ENCODE measurements at regions not wholly inside any gene's neighbourhood (a gene's known extent, or its start where the extent isn't known, plus 50 kb on each side); places are given as distances from the start of the nearest gene placed in this dataset.

DNA sequence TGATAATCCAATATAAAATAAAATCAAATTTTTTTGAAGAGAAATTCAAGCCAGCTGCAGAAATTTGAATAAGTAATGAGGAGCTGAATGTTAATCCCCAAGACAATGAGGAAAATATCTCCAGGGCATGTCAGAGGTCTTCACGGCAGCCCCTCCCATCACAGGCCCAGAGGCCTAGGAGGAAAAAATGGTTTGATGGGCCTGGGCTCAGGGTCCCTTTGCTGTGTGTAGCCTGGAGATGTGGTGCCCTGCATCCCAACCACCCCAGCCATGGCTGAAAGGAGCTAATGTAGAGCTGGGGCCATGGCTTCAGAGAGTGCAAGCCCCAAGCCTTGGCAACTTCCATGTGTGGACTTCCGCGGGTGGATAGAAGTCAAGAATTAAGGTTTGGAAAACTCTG is 618.3 kb downstream of the TAF11L14 start:
- H2BK5ac ChIP-seq (ENCODE audit: low read depth, low read length, poor library complexity, severe bottlenecking): no peak overlapping the region
- no CpG with 5 or more reads among the region's 3 CpGs for WGBS, 2 experiments (ENCODE audit: extremely low coverage in 2 of 2, insufficient read length in 1 of 2)
- H3K36me3 ChIP-seq (ENCODE audit: control insufficient read depth, insufficient read depth, low read length): no peaks in the 10 kb centered on the region
- no peak overlapping the region for H4K8ac ChIP-seq (ENCODE audit: low read depth in 2 of 2, low read length in 2 of 2)
- DNase-seq (no peak), ATAC-seq (ENCODE audit: low read depth) (no peak)
- H2BK20ac ChIP-seq (ENCODE audit: low read depth, low read length): no peak overlapping the region
- no peaks in the 10 kb centered on the region for H3K4me1 ChIP-seq (ENCODE audit: control insufficient read depth, insufficient read depth, low read length)
- no peaks in the 10 kb centered on the region for H3K79me1 ChIP-seq (ENCODE audit: low read depth in 1 of 2, low read length in 2 of 2)
- H3K18ac ChIP-seq (ENCODE audit: low read depth, low read length): no peak overlapping the region
- H3K27ac ChIP-seq (ENCODE audit: insufficient read depth, low read length): no peak overlapping the region
- H2BK120ac ChIP-seq (ENCODE audit: low read depth, low read length): no peak overlapping the region
- in situ Hi-C loops (cut with MboI; ENCODE audit: low sequenced_read_pairs) (no loop called here), intact Hi-C loops (cut with micrococcal nuclease) (no loop called here), dilution Hi-C loops (cut with HindIII; ENCODE audit: low sequenced_read_pairs, unreplicated experiment) (no loop called here)
- peaks cover 5% of the 10 kb centered on the region; the same call in 1 of the 2 replicates for H3K9me3 ChIP-seq (ENCODE audit: control insufficient read depth, insufficient read depth, low read length)
- no peak overlapping the region for H3K14ac ChIP-seq (replicated peaks; ENCODE audit: low read depth, low read length)
- TF ChIP-seq, protein P1, sequence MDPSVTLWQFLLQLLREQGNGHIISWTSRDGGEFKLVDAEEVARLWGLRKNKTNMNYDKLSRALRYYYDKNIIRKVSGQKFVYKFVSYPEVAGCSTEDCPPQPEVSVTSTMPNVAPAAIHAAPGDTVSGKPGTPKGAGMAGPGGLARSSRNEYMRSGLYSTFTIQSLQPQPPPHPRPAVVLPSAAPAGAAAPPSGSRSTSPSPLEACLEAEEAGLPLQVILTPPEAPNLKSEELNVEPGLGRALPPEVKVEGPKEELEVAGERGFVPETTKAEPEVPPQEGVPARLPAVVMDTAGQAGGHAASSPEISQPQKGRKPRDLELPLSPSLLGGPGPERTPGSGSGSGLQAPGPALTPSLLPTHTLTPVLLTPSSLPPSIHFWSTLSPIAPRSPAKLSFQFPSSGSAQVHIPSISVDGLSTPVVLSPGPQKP (IDR thresholded peaks at IDR 0.05; ENCODE audit: borderline replicate concordance, low read depth, low read length): no peak
- TF ChIP-seq SMC3 (IDR thresholded peaks at IDR 0.05; ENCODE audit: low read depth, low read length) (no peak), RAD21 (IDR thresholded peaks at IDR 0.05; ENCODE audit: low read length) (no peak), MAFK (IDR thresholded peaks at IDR 0.05; ENCODE audit: low read depth, low read length) (no peak), BHLHE40 (IDR thresholded peaks at IDR 0.05; ENCODE audit: low read depth, low read length) (no peak), RFX5 (IDR thresholded peaks at IDR 0.05; ENCODE audit: low read depth, low read length) (no peak), MXI1 (IDR thresholded peaks at IDR 0.05; ENCODE audit: borderline replicate concordance, low read depth, low read length) (no peak), CHD1 (IDR thresholded peaks at IDR 0.05; ENCODE audit: low read depth, low read length) (no peak), NFE2L2 (IDR thresholded peaks at IDR 0.05; ENCODE audit: low read depth, low read length) (no peak), RCOR1 (IDR thresholded peaks at IDR 0.05; ENCODE audit: insufficient replicate concordance, low read length) (no peak), FOS (IDR thresholded peaks at IDR 0.05; ENCODE audit: low read depth, low read length) (no peak), MAZ (IDR thresholded peaks at IDR 0.05; ENCODE audit: borderline replicate concordance, low read depth, low read length) (no peak), CEBPB (IDR thresholded peaks at IDR 0.05; ENCODE audit: low read depth, low read length) (no peak)
- TF ChIP-seq, protein P2, sequence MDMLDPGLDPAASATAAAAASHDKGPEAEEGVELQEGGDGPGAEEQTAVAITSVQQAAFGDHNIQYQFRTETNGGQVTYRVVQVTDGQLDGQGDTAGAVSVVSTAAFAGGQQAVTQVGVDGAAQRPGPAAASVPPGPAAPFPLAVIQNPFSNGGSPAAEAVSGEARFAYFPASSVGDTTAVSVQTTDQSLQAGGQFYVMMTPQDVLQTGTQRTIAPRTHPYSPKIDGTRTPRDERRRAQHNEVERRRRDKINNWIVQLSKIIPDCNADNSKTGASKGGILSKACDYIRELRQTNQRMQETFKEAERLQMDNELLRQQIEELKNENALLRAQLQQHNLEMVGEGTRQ (IDR thresholded peaks at IDR 0.05; ENCODE audit: low read depth, low read length): no peak
- TF ChIP-seq, protein P3, sequence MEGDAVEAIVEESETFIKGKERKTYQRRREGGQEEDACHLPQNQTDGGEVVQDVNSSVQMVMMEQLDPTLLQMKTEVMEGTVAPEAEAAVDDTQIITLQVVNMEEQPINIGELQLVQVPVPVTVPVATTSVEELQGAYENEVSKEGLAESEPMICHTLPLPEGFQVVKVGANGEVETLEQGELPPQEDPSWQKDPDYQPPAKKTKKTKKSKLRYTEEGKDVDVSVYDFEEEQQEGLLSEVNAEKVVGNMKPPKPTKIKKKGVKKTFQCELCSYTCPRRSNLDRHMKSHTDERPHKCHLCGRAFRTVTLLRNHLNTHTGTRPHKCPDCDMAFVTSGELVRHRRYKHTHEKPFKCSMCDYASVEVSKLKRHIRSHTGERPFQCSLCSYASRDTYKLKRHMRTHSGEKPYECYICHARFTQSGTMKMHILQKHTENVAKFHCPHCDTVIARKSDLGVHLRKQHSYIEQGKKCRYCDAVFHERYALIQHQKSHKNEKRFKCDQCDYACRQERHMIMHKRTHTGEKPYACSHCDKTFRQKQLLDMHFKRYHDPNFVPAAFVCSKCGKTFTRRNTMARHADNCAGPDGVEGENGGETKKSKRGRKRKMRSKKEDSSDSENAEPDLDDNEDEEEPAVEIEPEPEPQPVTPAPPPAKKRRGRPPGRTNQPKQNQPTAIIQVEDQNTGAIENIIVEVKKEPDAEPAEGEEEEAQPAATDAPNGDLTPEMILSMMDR (conservative IDR thresholded peaks at IDR 0.05; ENCODE audit: low read depth, low read length): no peak
- H4K5ac ChIP-seq (ENCODE audit: low read depth, low read length): no peak overlapping the region
- H3K56ac ChIP-seq (ENCODE audit: extremely low read depth, insufficient read depth, low read length): no peak overlapping the region
- no TSS peak for BruUV-seq (replicated peaks)
- no peak overlapping the region for H3K9ac ChIP-seq (ENCODE audit: low read depth, low read length)
- H3K4me2 ChIP-seq (ENCODE audit: low read depth, low read length): no peak overlapping the region
- H3K9me1 ChIP-seq (ENCODE audit: insufficient read depth, low read length): no peaks in the 10 kb centered on the region
- no peak overlapping the region for H3K4me3 ChIP-seq (ENCODE audit: insufficient read depth, low read depth, low read length)
- POLR2A ChIA-PET (ENCODE audit: unreplicated experiment): no interaction called here
- H3K23ac ChIP-seq (ENCODE audit: low read depth, low read length): no peak overlapping the region
- no peaks in the 10 kb centered on the region for H4K20me1 ChIP-seq (ENCODE audit: insufficient read depth, low read length)
- no peak overlapping the region for H2AK9ac ChIP-seq (replicated peaks; ENCODE audit: low read depth, low read length, poor library complexity)
- CTCF ChIA-PET: no interaction called here
- no peak overlapping the region for H2AK5ac ChIP-seq (ENCODE audit: low read depth, low read length)
- no peak overlapping the region for H4K91ac ChIP-seq (ENCODE audit: insufficient read depth, low read depth, low read length)
- no peak overlapping the region for H3K4ac ChIP-seq (ENCODE audit: low read depth, low read length)
- no peaks in the 10 kb centered on the region for H3K27me3 ChIP-seq (ENCODE audit: control insufficient read depth, insufficient read depth, low read length)
- no peak overlapping the region for H2AFZ ChIP-seq (replicated peaks; ENCODE audit: low read length, poor library complexity)
- no peak overlapping the region for H2BK15ac ChIP-seq (ENCODE audit: low read depth, low read length)

Measured in IMR-90 (cell line).